ENCODE measurements at regions not wholly inside any gene's neighbourhood (a gene's known extent, or its start where the extent isn't known, plus 50 kb on each side); places are given as distances from the start of the nearest gene placed in this dataset.

DNA sequence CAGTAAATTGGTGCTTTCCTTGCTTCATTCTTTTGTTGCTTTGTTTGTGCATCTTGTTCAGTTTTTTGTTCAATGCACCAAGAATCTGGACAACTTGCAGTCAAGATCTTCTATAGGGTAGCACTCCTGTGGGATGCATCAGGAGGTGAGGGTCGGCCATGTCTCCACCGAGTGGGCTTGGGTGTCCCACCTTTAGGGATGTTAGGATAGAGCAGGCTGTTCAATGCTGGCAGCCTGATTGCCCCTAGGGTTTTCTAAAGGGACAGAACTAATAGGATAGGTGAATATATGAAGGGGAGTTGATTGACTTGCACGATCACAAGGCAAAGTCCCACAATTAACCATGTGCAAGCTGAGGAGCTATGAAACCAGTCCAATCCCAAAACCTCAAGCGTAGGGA lies 109.9 kb downstream of the GLRX3 start:
- Histone ChIP-seq H3K27me3 (no peaks in the 10 kb centered on the region), H3K27ac (no peak overlapping the region), H3K9me3 (no peaks in the 10 kb centered on the region), H3K4me1 (no peaks in the 10 kb centered on the region), H3K36me3 (no peaks in the 10 kb centered on the region), H3K4me3 (no peak overlapping the region)
- in situ Hi-C loops (cut with MboI; ENCODE audit: low sequenced_read_pairs in 4 of 4): no loop called here
- no peak for ATAC-seq
- TF ChIP-seq, protein P1, sequence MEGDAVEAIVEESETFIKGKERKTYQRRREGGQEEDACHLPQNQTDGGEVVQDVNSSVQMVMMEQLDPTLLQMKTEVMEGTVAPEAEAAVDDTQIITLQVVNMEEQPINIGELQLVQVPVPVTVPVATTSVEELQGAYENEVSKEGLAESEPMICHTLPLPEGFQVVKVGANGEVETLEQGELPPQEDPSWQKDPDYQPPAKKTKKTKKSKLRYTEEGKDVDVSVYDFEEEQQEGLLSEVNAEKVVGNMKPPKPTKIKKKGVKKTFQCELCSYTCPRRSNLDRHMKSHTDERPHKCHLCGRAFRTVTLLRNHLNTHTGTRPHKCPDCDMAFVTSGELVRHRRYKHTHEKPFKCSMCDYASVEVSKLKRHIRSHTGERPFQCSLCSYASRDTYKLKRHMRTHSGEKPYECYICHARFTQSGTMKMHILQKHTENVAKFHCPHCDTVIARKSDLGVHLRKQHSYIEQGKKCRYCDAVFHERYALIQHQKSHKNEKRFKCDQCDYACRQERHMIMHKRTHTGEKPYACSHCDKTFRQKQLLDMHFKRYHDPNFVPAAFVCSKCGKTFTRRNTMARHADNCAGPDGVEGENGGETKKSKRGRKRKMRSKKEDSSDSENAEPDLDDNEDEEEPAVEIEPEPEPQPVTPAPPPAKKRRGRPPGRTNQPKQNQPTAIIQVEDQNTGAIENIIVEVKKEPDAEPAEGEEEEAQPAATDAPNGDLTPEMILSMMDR (IDR thresholded peaks at IDR 0.05 in 4 of 5, conservative IDR thresholded peaks at IDR 0.05 in 1 of 5): no peak
- no peak for TF ChIP-seq POLR2A (IDR thresholded peaks at IDR 0.05)
- no peak for DNase-seq
- intact Hi-C loops (cut with DNase I; ENCODE audit: low total_unique reads): no loop called here

GRCh38 chr10:130250127-130250526 lies 113.9 kb downstream of the GLRX3 start:
- Histone ChIP-seq H3K4me1 (no peaks in the 10 kb centered on the region), H3K4me3 (no peak overlapping the region), H3K27me3 (no peaks in the 10 kb centered on the region), H3K36me3 (no peaks in the 10 kb centered on the region), H3K27ac (no peak overlapping the region), H3K9me3 (no peaks in the 10 kb centered on the region)
- intact Hi-C loops (cut with DNase I; ENCODE audit: low total_unique reads) (no loop called here), in situ Hi-C loops (cut with MboI; ENCODE audit: low sequenced_read_pairs in 4 of 4) (no loop called here)
- ATAC-seq (no peak), DNase-seq (no peak)
- TF ChIP-seq, protein P1 (IDR thresholded peaks at IDR 0.05 in 4 of 5, conservative IDR thresholded peaks at IDR 0.05 in 1 of 5): no peak
- no peak for TF ChIP-seq POLR2A (IDR thresholded peaks at IDR 0.05)

GRCh38 chr10:130251766-130252165 lies 115.6 kb downstream of the GLRX3 start:
- no peaks in the 10 kb centered on the region for H3K36me3 ChIP-seq
- DNase-seq: no peak
- intact Hi-C loops (cut with DNase I; ENCODE audit: low total_unique reads): no loop called here

DNA sequence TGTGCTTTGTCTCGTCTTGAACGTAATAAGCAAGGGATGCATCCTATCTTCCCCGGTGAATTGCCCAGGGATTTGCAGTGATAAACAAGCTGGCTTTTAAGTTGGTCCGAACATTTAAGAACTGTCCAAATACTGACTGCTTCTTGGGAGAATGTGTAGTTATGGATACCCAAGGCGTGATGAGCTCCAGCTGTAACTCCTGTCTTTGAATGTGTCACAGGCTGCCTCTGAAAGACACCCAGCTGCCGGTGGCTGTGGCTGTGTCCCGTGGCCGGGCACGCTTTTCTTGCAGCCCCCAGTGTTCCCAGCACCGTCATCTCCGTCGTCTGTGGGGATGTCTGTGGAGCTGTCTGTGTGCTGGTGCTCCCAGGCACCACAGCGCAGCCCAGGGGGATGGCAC lies 118.1 kb downstream of the GLRX3 start:
- DNase-seq: no peak
- ATAC-seq: no peak
- in situ Hi-C loops (cut with MboI; ENCODE audit: low sequenced_read_pairs in 4 of 4): no loop called here

More at GRCh38 chr10:130251766-130252165, 115.6 kb downstream of the GLRX3 start:
- H3K4me1 ChIP-seq: no peaks in the 10 kb centered on the region
- no peak overlapping the region for H3K27ac ChIP-seq
- no peaks in the 10 kb centered on the region for H3K27me3 ChIP-seq
- H3K9me3 ChIP-seq: no peaks in the 10 kb centered on the region
- no peak overlapping the region for H3K4me3 ChIP-seq
- TF ChIP-seq POLR2A (IDR thresholded peaks at IDR 0.05): no peak
- TF ChIP-seq, protein P1 (IDR thresholded peaks at IDR 0.05 in 4 of 5, conservative IDR thresholded peaks at IDR 0.05 in 1 of 5): no peak
- no peak for ATAC-seq
- in situ Hi-C loops (cut with MboI; ENCODE audit: low sequenced_read_pairs in 4 of 4): no loop called here

DNA sequence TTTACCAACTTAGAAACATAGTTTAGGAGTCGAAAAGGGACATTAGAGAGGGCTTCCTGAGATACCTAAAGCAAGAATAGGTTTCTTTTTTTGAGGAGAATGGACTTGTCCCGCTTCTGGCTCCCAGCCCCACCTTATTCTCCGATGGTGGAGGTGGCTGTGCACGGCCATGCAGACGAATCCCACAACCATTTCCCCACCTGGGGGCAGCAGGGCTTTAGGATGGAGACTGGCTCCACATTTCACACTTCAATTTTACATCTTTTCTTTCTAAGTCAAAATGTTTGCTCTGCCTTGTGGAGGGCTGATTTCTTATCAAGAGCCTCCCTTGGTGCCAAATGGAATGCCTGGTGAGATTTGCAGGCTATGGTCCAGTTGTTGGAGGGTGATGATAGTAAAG lies 118.5 kb downstream of the GLRX3 start:
- H3K27me3 ChIP-seq: no peaks in the 10 kb centered on the region
- H3K4me1 ChIP-seq: no peaks in the 10 kb centered on the region
- in situ Hi-C loops (cut with MboI; ENCODE audit: low sequenced_read_pairs in 4 of 4) (no loop called here), intact Hi-C loops (cut with DNase I; ENCODE audit: low total_unique reads) (no loop called here)
- ATAC-seq (no peak), DNase-seq (no peak)
- H3K4me3 ChIP-seq: no peak overlapping the region
- H3K9me3 ChIP-seq: no peaks in the 10 kb centered on the region
- no peak overlapping the region for H3K27ac ChIP-seq
- no peaks in the 10 kb centered on the region for H3K36me3 ChIP-seq
- TF ChIP-seq, protein P1 (IDR thresholded peaks at IDR 0.05 in 4 of 5, conservative IDR thresholded peaks at IDR 0.05 in 1 of 5): no peak
- no peak for TF ChIP-seq POLR2A (IDR thresholded peaks at IDR 0.05)

More for the DNA sequence above, 118.1 kb downstream of the GLRX3 start:
- H3K4me1 ChIP-seq: no peaks in the 10 kb centered on the region
- H3K4me3 ChIP-seq: no peak overlapping the region
- H3K27ac ChIP-seq: no peak overlapping the region
- TF ChIP-seq, protein P1 (IDR thresholded peaks at IDR 0.05 in 4 of 5, conservative IDR thresholded peaks at IDR 0.05 in 1 of 5): no peak
- no peak for TF ChIP-seq POLR2A (IDR thresholded peaks at IDR 0.05)
- no peaks in the 10 kb centered on the region for H3K27me3 ChIP-seq
- H3K36me3 ChIP-seq: no peaks in the 10 kb centered on the region
- intact Hi-C loops (cut with DNase I; ENCODE audit: low total_unique reads): no loop called here
- H3K9me3 ChIP-seq: no peaks in the 10 kb centered on the region
